Urinary bladder (tissue), 3 donors: ENCODE measurements at regions not wholly inside any gene's neighbourhood (a gene's known extent, or its start where the extent isn't known, plus 50 kb on each side); places are given as distances from the start of the nearest gene placed in this dataset.

Experiments
- DNase-seq: peaks from one replicate; pipeline ENCODE4 v3.0.0-alpha.2; 2015; ENCODE audit errors: extremely low spot score
- H3K27ac ChIP-seq: one replicate; pipeline ENCODE4 v1.5.1; 2013; ENCODE audit warnings: low read depth, mild to moderate bottlenecking, moderate library complexity
- H3K36me3 ChIP-seq: one replicate; pipeline ENCODE4 v1.6.1; 2013; ENCODE audit warnings: mild to moderate bottlenecking, moderate library complexity; ENCODE audit not compliant: insufficient read depth
- H3K4me1 ChIP-seq: one replicate; pipeline ENCODE4 v1.6.1; 2013; ENCODE audit warnings: mild to moderate bottlenecking, moderate library complexity; ENCODE audit not compliant: insufficient read depth
- H3K4me3 ChIP-seq: one replicate; pipeline ENCODE4 v1.5.1; 2013; ENCODE audit warnings: low read depth, low read length
- WGBS: extraction: QIAGEN DNeasy Blood & Tissue Kit; methylation state at CpG from one replicate; pipeline ENCODE4 v1.1.7; 2013; 5-methylcytosine and 5-hydroxymethylcytosine counted together
- donor health status: healthy with polysubstance abuse.
- donor health status: healthy.

- no peaks in the 10 kb centered on the region for H3K4me1 ChIP-seq
- WGBS, result 49% methylated on average over 16 of the region's 16 CpGs
- no peak for DNase-seq
- H3K36me3 ChIP-seq, result no peaks in the 10 kb centered on the region
- H3K27ac ChIP-seq, result no peak overlapping the region
- H3K4me3 ChIP-seq, result no peak overlapping the region
Observed at GRCh38 chr7:26525398-26526264, 234.0 kb downstream of the SNX10 start.

- 37% methylated on average over 4 of the region's 4 CpGs for WGBS
- Histone ChIP-seq H3K36me3 (no peaks in the 10 kb centered on the region), H3K27ac (no peak overlapping the region), H3K4me3 (no peak overlapping the region), H3K4me1 (no peaks in the 10 kb centered on the region)
- DNase-seq, result no peak
Observed at GRCh38 chr7:26526265-26526587, 234.6 kb downstream of the SNX10 start.

DNA sequence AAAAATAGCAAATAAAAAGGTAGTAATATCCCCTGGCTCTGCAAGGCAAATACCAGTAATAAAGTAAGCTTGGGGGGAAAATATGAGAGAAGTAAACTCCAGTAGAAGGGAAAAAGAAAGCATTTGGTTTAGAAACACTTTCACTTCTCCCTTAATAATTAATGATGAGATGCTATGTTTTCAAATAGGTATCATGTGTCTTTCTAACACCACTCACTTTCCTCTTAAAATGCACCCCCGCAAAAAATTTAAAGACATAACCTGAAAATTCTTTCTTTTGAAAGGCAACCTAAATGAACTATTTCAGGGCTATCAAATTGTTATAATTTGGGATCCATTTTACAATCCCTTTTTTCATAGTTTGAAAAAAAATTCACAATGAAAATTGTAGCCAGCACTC is 240.3 kb downstream of the SNX10 start:
- WGBS, result 83% methylated on average over 1 of the region's 1 CpG
- DNase-seq, result no peak
- H3K4me1 ChIP-seq, result no peaks in the 10 kb centered on the region
- no peaks in the 10 kb centered on the region for H3K36me3 ChIP-seq
- no peak overlapping the region for H3K27ac ChIP-seq
- no peak overlapping the region for H3K4me3 ChIP-seq

DNA sequence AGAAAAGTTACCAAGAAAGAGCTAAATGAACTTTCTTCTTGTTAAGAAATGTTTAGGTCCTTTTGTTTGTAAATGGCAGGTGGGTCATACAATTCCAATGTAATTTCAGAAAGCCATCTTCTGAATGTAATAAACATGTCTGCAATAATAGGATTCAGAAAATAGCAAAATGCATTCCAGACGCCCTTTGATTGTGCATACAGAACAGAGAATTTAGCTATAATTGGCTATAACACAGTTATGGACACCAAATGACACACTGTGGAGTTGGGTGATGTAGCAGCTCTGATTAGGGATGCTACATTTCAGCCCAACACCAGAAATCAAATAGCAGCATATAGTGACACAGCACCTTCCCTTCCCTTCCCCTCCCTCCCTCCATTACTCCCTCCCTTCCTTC is 240.8 kb downstream of the SNX10 start:
- H3K4me1 ChIP-seq, result no peaks in the 10 kb centered on the region
- no peak overlapping the region for H3K4me3 ChIP-seq
- no peak overlapping the region for H3K27ac ChIP-seq
- H3K36me3 ChIP-seq, result no peaks in the 10 kb centered on the region
- DNase-seq, result no peak
- 75% methylated on average over 1 of the region's 1 CpG for WGBS

DNA sequence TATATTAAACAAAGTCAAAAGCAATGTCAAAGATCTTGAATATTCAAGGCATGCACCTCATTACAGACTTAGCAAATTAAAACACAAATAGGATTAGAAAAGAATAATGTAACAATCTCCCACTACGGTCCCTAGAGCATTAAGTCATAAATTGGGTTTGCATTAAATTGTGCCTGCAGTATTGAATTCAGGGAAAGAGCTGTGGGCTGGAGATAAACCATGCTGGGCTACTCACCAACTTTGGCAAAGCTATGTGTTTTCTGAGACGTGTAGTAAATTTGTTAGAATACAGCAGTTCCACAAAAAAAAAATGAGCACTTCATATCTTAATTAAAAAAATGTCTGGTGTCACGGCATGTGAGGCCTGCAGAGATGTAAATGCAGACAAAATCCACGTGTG is 241.6 kb downstream of the SNX10 start:
- 55% methylated on average over 4 of the region's 4 CpGs for WGBS
- no peak overlapping the region for H3K4me3 ChIP-seq

GRCh38 chr7:26534649-26535482 is 243.2 kb downstream of the SNX10 start:
- Histone ChIP-seq H3K4me1 (no peaks in the 10 kb centered on the region), H3K27ac (no peak overlapping the region), H3K36me3 (no peaks in the 10 kb centered on the region), H3K4me3 (no peak overlapping the region)
- DNase-seq, result no peak
- WGBS, result 39% methylated on average over 17 of the region's 17 CpGs

More for the DNA sequence above, 241.6 kb downstream of the SNX10 start:
- Histone ChIP-seq H3K27ac (no peak overlapping the region), H3K36me3 (no peaks in the 10 kb centered on the region), H3K4me1 (no peaks in the 10 kb centered on the region)
- DNase-seq, result no peak

DNA sequence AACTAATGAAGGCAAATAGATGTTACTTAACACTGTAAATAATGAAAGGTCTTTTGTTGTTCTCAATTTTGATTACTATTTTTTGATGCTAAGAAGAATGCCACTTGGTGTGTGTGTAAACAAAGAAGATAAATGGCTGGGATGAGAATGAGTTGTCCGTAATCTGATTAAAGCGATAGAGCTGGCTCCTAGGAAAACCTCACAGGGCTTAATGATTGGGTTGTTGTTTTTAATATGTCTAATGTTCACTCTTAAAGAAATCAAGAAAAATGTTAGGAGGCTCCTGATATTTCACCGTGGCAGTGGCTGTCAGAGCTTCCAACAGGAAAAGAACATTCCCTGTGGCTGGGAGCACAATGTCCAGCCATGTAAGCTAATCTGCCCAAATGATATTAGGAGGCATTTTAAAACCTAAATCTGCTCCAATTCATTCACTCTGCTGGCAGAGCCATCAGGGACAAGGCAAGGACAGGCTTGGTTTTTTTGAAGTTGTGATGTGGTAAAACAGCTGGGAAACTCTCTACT is 243.9 kb downstream of the SNX10 start:
- 61% methylated on average over 3 of the region's 3 CpGs for WGBS
- DNase-seq, result no peak
- H3K27ac ChIP-seq, result no peak overlapping the region

GRCh38 chr7:26538216-26538615 is 246.6 kb downstream of the SNX10 start:
- DNase-seq, result no peak
- no peaks in the 10 kb centered on the region for H3K4me1 ChIP-seq
- 58% methylated on average over 7 of the region's 7 CpGs for WGBS
- no peak overlapping the region for H3K4me3 ChIP-seq
- H3K27ac ChIP-seq, result no peak overlapping the region
- no peaks in the 10 kb centered on the region for H3K36me3 ChIP-seq

More for the DNA sequence above, 243.9 kb downstream of the SNX10 start:
- Histone ChIP-seq H3K4me1 (no peaks in the 10 kb centered on the region), H3K36me3 (no peaks in the 10 kb centered on the region), H3K4me3 (no peak overlapping the region)

- Histone ChIP-seq H3K4me3 (no peak overlapping the region), H3K4me1 (no peaks in the 10 kb centered on the region), H3K36me3 (no peaks in the 10 kb centered on the region), H3K27ac (no peak overlapping the region)
- DNase-seq, result no peak
- 10% methylated on average over 3 of the region's 3 CpGs for WGBS
Observed at GRCh38 chr7:26538689-26539088, 247.0 kb downstream of the SNX10 start.

GRCh38 chr7:26543340-26543739 is 251.7 kb downstream of the SNX10 start:
- Histone ChIP-seq H3K27ac (no peak overlapping the region), H3K4me1 (no peaks in the 10 kb centered on the region), H3K36me3 (no peaks in the 10 kb centered on the region), H3K4me3 (no peak overlapping the region)
- WGBS, result 56% methylated on average over 10 of the region's 10 CpGs
- DNase-seq, result no peak

DNA sequence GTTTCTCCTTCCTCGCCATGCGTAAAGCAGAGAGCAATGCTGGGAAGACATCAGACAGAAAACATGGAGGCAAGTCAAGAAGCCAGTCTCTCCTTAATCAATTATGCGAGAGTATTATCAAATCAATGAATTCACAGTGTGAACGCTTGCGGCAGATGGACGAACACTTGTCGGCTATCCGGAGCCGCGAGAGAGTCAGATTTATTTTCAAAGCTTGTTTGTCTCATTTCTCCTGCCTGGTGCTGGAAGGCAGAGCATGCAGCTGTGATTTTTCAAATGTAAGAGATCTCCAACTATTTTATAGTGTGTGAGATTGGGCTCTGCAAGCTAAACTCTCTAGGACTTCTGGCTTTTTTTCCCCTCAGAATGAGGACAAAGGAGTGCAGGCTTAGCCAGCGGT is 252.3 kb downstream of the SNX10 start:
- Histone ChIP-seq H3K36me3 (no peaks in the 10 kb centered on the region), H3K4me1 (no peaks in the 10 kb centered on the region), H3K4me3 (no peak overlapping the region), H3K27ac (no peak overlapping the region)
- no peak for DNase-seq
- 39% methylated on average over 11 of the region's 11 CpGs for WGBS

DNA sequence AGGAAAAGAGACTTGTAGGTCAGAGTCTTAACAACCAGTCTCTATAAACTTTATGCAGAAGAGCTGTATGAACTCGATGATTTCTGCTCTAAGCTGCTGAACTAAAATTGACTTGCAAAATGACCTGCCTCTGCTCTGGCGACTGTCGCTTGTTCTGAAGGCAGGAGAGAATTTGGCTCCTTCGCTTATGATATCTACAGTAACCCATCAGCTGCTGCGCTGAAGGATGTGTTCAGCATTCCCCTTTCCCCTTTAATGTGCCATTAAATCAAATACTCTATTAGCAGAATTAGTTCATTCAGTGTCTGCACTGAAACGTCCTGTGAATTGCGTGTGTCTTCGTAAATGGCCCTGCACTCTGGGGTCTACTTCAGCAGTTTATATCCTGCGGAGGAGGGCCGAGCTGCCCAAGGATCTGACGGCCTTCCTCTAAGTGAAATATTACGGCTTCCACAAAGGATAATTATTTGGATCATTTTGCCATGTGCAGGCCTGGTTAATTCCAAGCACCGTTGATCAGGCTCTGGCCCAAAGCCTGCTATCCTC is 254.9 kb downstream of the SNX10 start:
- DNase-seq, result no peak
- WGBS, result 74% methylated on average over 13 of the region's 13 CpGs
- no peaks in the 10 kb centered on the region for H3K4me1 ChIP-seq
- no peak overlapping the region for H3K27ac ChIP-seq
- no peaks in the 10 kb centered on the region for H3K36me3 ChIP-seq
- no peak overlapping the region for H3K4me3 ChIP-seq

DNA sequence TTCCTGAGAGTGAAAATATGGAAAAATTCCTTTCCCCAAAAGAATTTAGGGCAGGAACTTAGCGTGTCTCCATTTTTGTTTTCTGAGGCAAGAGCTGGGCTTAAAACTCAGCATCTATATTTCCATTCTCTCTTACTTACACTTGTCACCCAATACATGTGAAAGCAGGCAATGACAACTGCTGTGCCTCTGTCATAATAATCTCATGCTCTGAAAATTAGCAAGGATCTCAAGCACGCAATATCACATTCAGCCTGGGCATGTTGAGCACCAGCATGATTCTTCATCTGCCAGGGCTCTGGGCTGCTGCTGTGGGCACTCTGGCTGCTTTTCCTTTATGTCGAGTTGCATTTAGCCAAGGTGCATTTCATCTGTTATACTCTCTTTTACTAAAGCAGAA is 255.5 kb downstream of the SNX10 start:
- 95% methylated on average over 3 of the region's 3 CpGs for WGBS
- no peak for DNase-seq
- Histone ChIP-seq H3K4me3 (no peak overlapping the region), H3K36me3 (no peaks in the 10 kb centered on the region), H3K27ac (no peak overlapping the region), H3K4me1 (no peaks in the 10 kb centered on the region)
